ENCODE measurements at regions not wholly inside any gene's neighbourhood (a gene's known extent, or its start where the extent isn't known, plus 50 kb on each side); places are given as distances from the start of the nearest gene placed in this dataset.
"Not testable (repeated sequence)": the region's sequence is repeated elsewhere in the genome, so short reads cannot be mapped to it uniquely, and the experiment has no call there.

DNA sequence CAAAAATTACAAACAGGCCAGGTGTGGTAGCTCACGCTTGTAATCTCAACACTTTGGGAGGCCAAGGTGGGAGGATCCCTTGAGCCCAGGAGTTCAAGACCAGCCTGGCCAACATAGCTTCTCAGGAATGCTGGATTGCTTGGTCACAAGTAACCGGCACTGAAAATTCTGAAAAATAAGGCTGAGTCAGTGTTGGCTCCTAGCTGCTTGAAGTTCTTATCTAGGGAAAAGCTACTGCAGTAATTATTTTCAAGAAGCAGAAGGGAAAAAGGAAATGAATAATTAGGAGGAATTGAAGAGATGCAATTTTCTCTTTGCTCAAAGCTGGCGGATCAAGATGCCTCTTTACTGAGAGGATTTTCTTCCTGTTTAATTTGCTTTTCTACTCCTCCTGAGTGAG lies 75.0 kb upstream of the GTF3A start:
- H2AFZ ChIP-seq (ENCODE audit: low read depth, low read length): no peak overlapping the region
- dilution Hi-C loops (cut with MboI; ENCODE audit: extremely low pct_ligation_motif_present, low sequenced_read_pairs) (no loop called here), intact Hi-C loops (cut with micrococcal nuclease) (no loop called here)
- no peak overlapping the region for H3K4me2 ChIP-seq (ENCODE audit: insufficient read depth, low read length)
- FAIRE-seq (no peak), DNase-seq (ENCODE audit: low read depth, low spot score) (no peak)
- no peaks in the 10 kb centered on the region for H4K20me1 ChIP-seq (replicated peaks; ENCODE audit: control insufficient read depth, extremely low read depth, insufficient read depth, low read length)
- H3K4me1 ChIP-seq (ENCODE audit: control insufficient read depth, extremely low read depth, insufficient read depth, low read length): no peaks in the 10 kb centered on the region
- no TSS peak for BruUV-seq (replicated peaks)
- H3K9me1 ChIP-seq (replicated peaks; ENCODE audit: control insufficient read depth, extremely low read depth, insufficient read depth, low read length): no peaks in the 10 kb centered on the region
- H3K27ac ChIP-seq (ENCODE audit: insufficient read depth, low read depth, low read length): no peak overlapping the region
- H3K79me2 ChIP-seq (ENCODE audit: control insufficient read depth, insufficient read depth, low read length): no peaks in the 10 kb centered on the region
- H3K27me3 ChIP-seq (ENCODE audit: control insufficient read depth in 2 of 2, insufficient read depth in 2 of 2, low read length in 2 of 2): peaks cover 0 to 7% of the 10 kb centered on the region in 2 experiments
- H3K36me3 ChIP-seq (ENCODE audit: control insufficient read depth in 2 of 2, extremely low read depth in 1 of 2, insufficient read depth in 2 of 2, low read length in 2 of 2): no peaks in the 10 kb centered on the region
- H3K9me3 ChIP-seq (replicated peaks; ENCODE audit: control insufficient read depth, insufficient read depth, low read length): no peaks in the 10 kb centered on the region
- CTCF ChIA-PET: interaction anchor here (1.9 to 6.7 kb wide), 4 partner anchors 10 to 364 kb away, joined by 4 to 42 read pairs (median 18); no protein-coding TSS in a partner anchor
- no peak for TF ChIP-seq FOS (IDR thresholded peaks at IDR 0.05; ENCODE audit: borderline replicate concordance, insufficient read depth, low read length)
- TF ChIP-seq JUN (IDR thresholded peaks at IDR 0.05; ENCODE audit: borderline replicate concordance, insufficient read depth, insufficient read length, low read depth): no peak
- TF ChIP-seq GATA2 (IDR thresholded peaks at IDR 0.05; ENCODE audit: insufficient read depth, insufficient read length, low read depth, low read length): no peak
- TF ChIP-seq EZH2 (IDR thresholded peaks at IDR 0.05; ENCODE audit: borderline replicate concordance, low read depth, low read length, severe bottlenecking): no peak
- POLR2A ChIA-PET: no interaction called here
- no peak overlapping the region for H3K9ac ChIP-seq (replicated peaks; ENCODE audit: extremely low read depth, insufficient read depth, low read length)
- H3K4me3 ChIP-seq (replicated peaks in 1 of 3; ENCODE audit: insufficient read depth in 1 of 3, low read depth in 1 of 3, low read length in 3 of 3): no peak overlapping the region

GRCh38 chr13:27350825-27351224 lies 73.6 kb upstream of the GTF3A start:
- H4K20me1 ChIP-seq (replicated peaks; ENCODE audit: control insufficient read depth, extremely low read depth, insufficient read depth, low read length); DNase-seq (ENCODE audit: low read depth, low spot score); H3K4me1 ChIP-seq (ENCODE audit: control insufficient read depth, extremely low read depth, insufficient read depth, low read length); H3K4me3 ChIP-seq (replicated peaks in 1 of 3; ENCODE audit: insufficient read depth in 1 of 3, low read depth in 1 of 3, low read length in 3 of 3); H2AFZ ChIP-seq (ENCODE audit: low read depth, low read length); intact Hi-C loops (cut with micrococcal nuclease); dilution Hi-C loops (cut with MboI; ENCODE audit: extremely low pct_ligation_motif_present, low sequenced_read_pairs); FAIRE-seq; H3K27ac ChIP-seq (ENCODE audit: insufficient read depth, low read depth, low read length); BruUV-seq (replicated peaks); H3K79me2 ChIP-seq (ENCODE audit: control insufficient read depth, insufficient read depth, low read length); POLR2A ChIA-PET; H3K36me3 ChIP-seq (ENCODE audit: control insufficient read depth in 2 of 2, extremely low read depth in 1 of 2, insufficient read depth in 2 of 2, low read length in 2 of 2); H3K9me1 ChIP-seq (replicated peaks; ENCODE audit: control insufficient read depth, extremely low read depth, insufficient read depth, low read length); H3K27me3 ChIP-seq (ENCODE audit: control insufficient read depth in 2 of 2, insufficient read depth in 2 of 2, low read length in 2 of 2); H3K9ac ChIP-seq (replicated peaks; ENCODE audit: extremely low read depth, insufficient read depth, low read length); H3K4me2 ChIP-seq (ENCODE audit: insufficient read depth, low read length); H3K9me3 ChIP-seq (replicated peaks; ENCODE audit: control insufficient read depth, insufficient read depth, low read length): not testable (repeated sequence)
- CTCF ChIA-PET: interaction anchor here (1.9 to 6.7 kb wide), 4 partner anchors 10 to 366 kb away, joined by 4 to 42 read pairs (median 18); no protein-coding TSS in a partner anchor

All from endothelial cell of umbilical vein (primary cell).